ENCODE measurements at regions not wholly inside any gene's neighbourhood (a gene's known extent, or its start where the extent isn't known, plus 50 kb on each side); places are given as distances from the start of the nearest gene placed in this dataset.
"Not testable (repeated sequence)": the region's sequence is repeated elsewhere in the genome, so short reads cannot be mapped to it uniquely, and the experiment has no call there.

DNA sequence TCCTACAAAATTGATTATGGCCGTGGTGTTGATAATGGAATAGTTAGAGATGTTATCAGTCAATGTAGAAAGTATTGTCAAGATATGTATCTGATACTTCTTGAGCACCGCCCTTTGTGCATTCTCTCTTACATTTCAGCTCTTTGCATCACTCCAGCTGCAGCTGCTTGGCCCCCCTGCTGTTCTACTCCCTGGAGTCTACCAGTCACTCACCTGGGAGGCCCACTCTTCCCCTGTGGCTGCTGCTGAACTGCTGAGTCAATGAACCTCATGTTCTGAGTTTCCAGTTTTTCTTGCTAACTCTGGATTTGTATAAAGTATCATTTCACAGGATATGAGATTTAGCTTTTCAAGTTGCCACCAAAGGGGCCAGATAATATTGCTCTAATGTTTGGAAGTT lies 312.8 kb upstream of the SLC16A7 start:
- Histone ChIP-seq H3K27me3 (replicated peaks; ENCODE audit: control insufficient read depth, insufficient read depth, low read length) (no peaks in the 10 kb centered on the region), H3K36me3 (ENCODE audit: control insufficient read depth, insufficient read depth, low read length) (no peaks in the 10 kb centered on the region), H3K4me3 (ENCODE audit: low read depth, low read length) (no peak overlapping the region), H3K4me1 (no peaks in the 10 kb centered on the region), H3K9me3 (no peaks in the 10 kb centered on the region)
- Mint-ChIP-seq H3K9me3 (ENCODE audit: unreplicated experiment) (no peaks in the 10 kb centered on the region), H3K4me3 (ENCODE audit: unreplicated experiment) (no peak overlapping the region), H3K36me3 (ENCODE audit: insufficient read depth, unreplicated experiment) (no peaks in the 10 kb centered on the region), H3K27me3 (ENCODE audit: insufficient read depth, unreplicated experiment) (peaks cover 3% of the 10 kb centered on the region), H3K4me1 (ENCODE audit: low read depth, unreplicated experiment) (no peaks in the 10 kb centered on the region), H3K27ac (ENCODE audit: unreplicated experiment) (no peak overlapping the region)
- intact Hi-C loops (cut with micrococcal nuclease; ENCODE audit: unreplicated experiment), result no loop called here
- peak in 1 of 2 experiments; percentile 9 for DNase-seq
- CTCF ChIA-PET, result no interaction called here
- no peak for TF ChIP-seq CTCF (IDR thresholded peaks at IDR 0.05; ENCODE audit: insufficient read depth in 1 of 2, low read depth in 1 of 2, low read length in 1 of 2, severe bottlenecking in 1 of 2, unreplicated experiment in 1 of 2)
- BruUV-seq (replicated peaks), result no TSS peak
- POLR2A ChIA-PET, result no interaction called here

DNA sequence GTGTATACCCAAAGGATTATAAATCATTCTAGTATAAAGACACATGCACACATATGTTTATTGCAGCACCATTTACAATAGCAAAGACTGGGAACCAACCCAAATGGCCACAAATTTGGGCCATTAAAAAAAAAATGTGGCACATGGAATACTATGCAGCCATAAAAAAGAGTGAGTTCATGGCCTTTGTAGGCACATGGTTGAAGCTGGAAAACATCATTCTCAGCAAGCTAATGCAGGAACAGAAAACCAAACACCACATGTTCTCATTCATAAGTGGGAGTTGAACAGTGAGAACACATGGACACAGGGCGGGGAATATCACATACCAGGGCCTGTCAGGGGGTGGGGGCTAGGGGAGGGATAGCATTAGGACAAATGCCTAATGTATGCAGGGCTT lies 322.3 kb upstream of the SLC16A7 start:
- H3K36me3 Mint-ChIP-seq (ENCODE audit: insufficient read depth, unreplicated experiment); H3K4me1 Mint-ChIP-seq (ENCODE audit: low read depth, unreplicated experiment); H3K27me3 Mint-ChIP-seq (ENCODE audit: insufficient read depth, unreplicated experiment); BruUV-seq (replicated peaks); DNase-seq; H3K36me3 ChIP-seq (ENCODE audit: control insufficient read depth, insufficient read depth, low read length); H3K4me3 ChIP-seq (ENCODE audit: low read depth, low read length); intact Hi-C loops (cut with micrococcal nuclease; ENCODE audit: unreplicated experiment); POLR2A ChIA-PET; H3K4me1 ChIP-seq; H3K27me3 ChIP-seq (replicated peaks; ENCODE audit: control insufficient read depth, insufficient read depth, low read length); H3K9me3 ChIP-seq; H3K4me3 Mint-ChIP-seq (ENCODE audit: unreplicated experiment); CTCF ChIA-PET; H3K27ac Mint-ChIP-seq (ENCODE audit: unreplicated experiment): not testable (repeated sequence)
- H3K9me3 Mint-ChIP-seq (ENCODE audit: unreplicated experiment), result peaks cover 12% of the 10 kb centered on the region

DNA sequence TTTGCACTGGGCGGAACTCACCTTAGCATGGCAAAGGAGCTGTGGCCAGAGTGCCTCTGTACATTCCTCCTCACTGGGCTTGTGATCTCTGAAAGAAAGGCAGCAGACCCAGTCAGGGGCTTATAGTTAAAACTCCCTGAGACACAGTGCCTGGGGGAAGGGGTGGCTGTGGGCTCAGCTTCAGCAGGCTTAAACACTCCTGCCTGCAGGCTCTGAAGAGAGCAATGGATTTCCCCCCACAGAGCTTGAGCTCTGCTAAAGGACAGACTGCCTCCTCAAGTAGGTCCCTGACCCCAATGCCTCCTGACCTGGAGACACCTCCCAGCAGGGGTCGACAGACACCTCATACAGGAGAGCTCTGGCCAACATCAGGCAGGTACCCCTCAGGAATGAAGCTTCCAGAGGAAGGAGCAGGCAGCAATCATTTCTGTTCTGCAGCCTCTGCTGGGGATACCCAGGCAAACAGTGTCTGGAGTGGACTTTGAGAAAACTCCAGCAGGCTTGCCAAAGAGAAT lies 327.5 kb upstream of the SLC16A7 start:
- H3K9me3 ChIP-seq, result no peaks in the 10 kb centered on the region
- no peak for TF ChIP-seq CTCF (IDR thresholded peaks at IDR 0.05; ENCODE audit: insufficient read depth in 1 of 2, low read depth in 1 of 2, low read length in 1 of 2, severe bottlenecking in 1 of 2, unreplicated experiment in 1 of 2)
- H3K27me3 ChIP-seq (replicated peaks; ENCODE audit: control insufficient read depth, insufficient read depth, low read length), result no peaks in the 10 kb centered on the region
- Mint-ChIP-seq H3K36me3 (ENCODE audit: insufficient read depth, unreplicated experiment) (no peaks in the 10 kb centered on the region), H3K4me3 (ENCODE audit: unreplicated experiment) (no peak overlapping the region), H3K4me1 (ENCODE audit: low read depth, unreplicated experiment) (no peaks in the 10 kb centered on the region), H3K27ac (ENCODE audit: unreplicated experiment) (no peak overlapping the region), H3K9me3 (ENCODE audit: unreplicated experiment) (peaks cover 12% of the 10 kb centered on the region), H3K27me3 (ENCODE audit: insufficient read depth, unreplicated experiment) (peaks cover 3% of the 10 kb centered on the region)
- no TSS peak for BruUV-seq (replicated peaks)
- H3K4me3 ChIP-seq (ENCODE audit: low read depth, low read length), result no peak overlapping the region
- intact Hi-C loops (cut with micrococcal nuclease; ENCODE audit: unreplicated experiment), result no loop called here
- no peak for DNase-seq
- ChIA-PET POLR2A (no interaction called here), CTCF (no interaction called here)
- H3K36me3 ChIP-seq (ENCODE audit: control insufficient read depth, insufficient read depth, low read length), result no peaks in the 10 kb centered on the region
- no peaks in the 10 kb centered on the region for H3K4me1 ChIP-seq

DNA sequence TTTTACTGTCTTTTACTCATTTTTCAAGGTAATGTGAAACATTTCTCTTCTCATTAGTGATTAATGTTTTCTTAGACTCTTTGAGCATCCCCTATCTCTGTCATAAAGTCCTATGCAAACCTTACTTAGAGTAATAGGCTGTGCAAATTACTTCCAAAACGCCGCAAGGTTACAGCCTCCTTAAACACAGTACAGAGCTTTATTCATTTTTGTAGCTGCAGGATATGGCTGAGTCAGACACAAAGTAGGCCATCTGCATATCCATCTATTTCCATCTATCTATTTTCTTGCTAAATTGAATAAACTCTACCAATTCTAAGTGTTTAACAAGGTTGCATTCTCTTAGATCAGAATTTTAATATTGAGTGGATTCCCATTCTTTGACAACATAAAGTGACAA lies 335.6 kb upstream of the SLC16A7 start:
- Mint-ChIP-seq H3K4me3 (ENCODE audit: unreplicated experiment) (no peak overlapping the region), H3K36me3 (ENCODE audit: insufficient read depth, unreplicated experiment) (no peaks in the 10 kb centered on the region), H3K27me3 (ENCODE audit: insufficient read depth, unreplicated experiment) (peaks cover 14% of the 10 kb centered on the region), H3K9me3 (ENCODE audit: unreplicated experiment) (no peaks in the 10 kb centered on the region), H3K4me1 (ENCODE audit: low read depth, unreplicated experiment) (no peaks in the 10 kb centered on the region), H3K27ac (ENCODE audit: unreplicated experiment) (no peak overlapping the region)
- DNase-seq, result no peak
- Histone ChIP-seq H3K27me3 (replicated peaks; ENCODE audit: control insufficient read depth, insufficient read depth, low read length) (no peaks in the 10 kb centered on the region), H3K36me3 (ENCODE audit: control insufficient read depth, insufficient read depth, low read length) (no peaks in the 10 kb centered on the region), H3K4me3 (ENCODE audit: low read depth, low read length) (no peak overlapping the region), H3K9me3 (no peaks in the 10 kb centered on the region), H3K4me1 (no peaks in the 10 kb centered on the region)
- intact Hi-C loops (cut with micrococcal nuclease; ENCODE audit: unreplicated experiment), result no loop called here
- ChIA-PET POLR2A (no interaction called here), CTCF (no interaction called here)
- TF ChIP-seq CTCF (IDR thresholded peaks at IDR 0.05; ENCODE audit: insufficient read depth in 1 of 2, low read depth in 1 of 2, low read length in 1 of 2, severe bottlenecking in 1 of 2, unreplicated experiment in 1 of 2), result no peak
- no TSS peak for BruUV-seq (replicated peaks)

Data from Caco-2 (cell line).